Naive thymus-derived CD4-positive, alpha-beta T cell (primary cell): ENCODE measurements at regions not wholly inside any gene's neighbourhood (a gene's known extent, or its start where the extent isn't known, plus 50 kb on each side); places are given as distances from the start of the nearest gene placed in this dataset.

ENCODE experiments used
- ATAC-seq: fragments of 150-1000 bp; cut with Tn5 transposase; 2 replicates; pipeline ENCODE4 v1.10.0; 2021; ENCODE audit warnings: mild to moderate bottlenecking, moderate library complexity
- CTCF ChIA-PET: fragments of 350-600 bp; sonication (Branson Sonifier 250); formaldehyde crosslinking; loops from one replicate; lab custom pipeline; 2021; ENCODE audit warnings: antibody characterized with exemption; lab: Charles Lee
- POLR2A ChIA-PET: fragments of 350-600 bp; sonication (Branson Sonifier 250); formaldehyde crosslinking; loops from one replicate; lab custom pipeline; 2021; ENCODE audit warnings: antibody characterized with exemption, inconsistent platforms; lab: Charles Lee
- DNase-seq, 9 donors: peaks; one replicate each; pipeline versions ENCODE4 v3.0.0 to v3.0.0-alpha.2; 2020 to 2022; ENCODE audit warnings: mixed read lengths in 1 of 9
- H3K27ac ChIP-seq: one replicate; pipeline ENCODE4 v1.7.0; 2013; ENCODE audit warnings: mild to moderate bottlenecking, low read depth, low read length, moderate library complexity
- H3K27me3 ChIP-seq, 2 donors: one replicate each; pipeline ENCODE4 v1.7.0; 2013; ENCODE audit warnings: low read length in 2 of 2, mild to moderate bottlenecking in 2 of 2, moderate library complexity in 2 of 2; ENCODE audit not compliant: control insufficient read depth in 2 of 2, insufficient read depth in 2 of 2
- H3K36me3 ChIP-seq, 3 experiments: 1 replicate in 2 of 3; 2 replicates in 1 of 3; pipeline ENCODE4 v1.7.0; 2013; ENCODE audit warnings: low read length in 3 of 3, mild to moderate bottlenecking in 3 of 3, moderate library complexity in 1 of 3; ENCODE audit not compliant: insufficient read depth in 3 of 3, control insufficient read depth in 2 of 3
- H3K4me1 ChIP-seq, 2 donors: one replicate each; pipeline ENCODE4 v1.7.0; 2013; ENCODE audit warnings: low read length in 2 of 2, mild to moderate bottlenecking in 2 of 2, moderate library complexity in 1 of 2; ENCODE audit not compliant: control insufficient read depth in 2 of 2, insufficient read depth in 2 of 2
- H3K4me3 ChIP-seq: 2 replicates; pipeline ENCODE4 v1.7.0; 2013; ENCODE audit warnings: mild to moderate bottlenecking, low read length
- H3K9me3 ChIP-seq, 3 experiments: 1 replicate in 2 of 3; 2 replicates in 1 of 3; pipeline ENCODE4 v1.7.0; 2013; ENCODE audit warnings: low read length in 3 of 3; ENCODE audit not compliant: control insufficient read depth in 2 of 3
- H3K27ac Mint-ChIP-seq, 9 donors: one replicate each; pipeline ENCODE4 v1.8.0; 2020 to 2022; ENCODE audit warnings: mixed read lengths in 9 of 9, mild to moderate bottlenecking in 8 of 9, moderate library complexity in 5 of 9, inconsistent platforms in 2 of 9
- H3K27me3 Mint-ChIP-seq, 5 donors: one replicate each; pipeline ENCODE4 v1.8.0; 2021 to 2022; ENCODE audit warnings: mixed read lengths in 5 of 5, mild to moderate bottlenecking in 1 of 5
- H3K36me3 Mint-ChIP-seq, 5 donors: one replicate each; pipeline ENCODE4 v1.8.0; 2020 to 2022; ENCODE audit warnings: mixed read lengths in 5 of 5, mild to moderate bottlenecking in 3 of 5, inconsistent platforms in 1 of 5
- H3K4me1 Mint-ChIP-seq, 7 donors: one replicate each; pipeline ENCODE4 v1.8.0; 2020 to 2022; ENCODE audit warnings: mixed read lengths in 7 of 7, mild to moderate bottlenecking in 3 of 7, inconsistent platforms in 1 of 7
- H3K4me3 Mint-ChIP-seq, 10 donors: one replicate each; pipeline ENCODE4 v1.8.0; 2020 to 2022; ENCODE audit warnings: mild to moderate bottlenecking in 10 of 10, mixed read lengths in 10 of 10, moderate library complexity in 6 of 10, inconsistent platforms in 2 of 10
- H3K9me3 Mint-ChIP-seq, 11 donors: one replicate each; pipeline ENCODE4 v1.8.0; 2020 to 2022; ENCODE audit warnings: mixed read lengths in 11 of 11, mild to moderate bottlenecking in 4 of 11, inconsistent platforms in 1 of 11, moderate library complexity in 1 of 11
- intact Hi-C, 2 donors: fragments of 100-400 bp; cut with micrococcal nuclease; formaldehyde crosslinking; loops; one replicate each; pipeline ENCODE4 v1.15.1; 2023

- no peaks in the 10 kb centered on the region for H3K4me1 Mint-ChIP-seq
- H3K9me3 Mint-ChIP-seq, result peaks cover 0 to 3% (median 0%) of the 10 kb centered on the region in 11 donors
- DNase-seq (no peak), ATAC-seq (no peak)
- intact Hi-C loops, result no loop called here
- ChIA-PET POLR2A (no interaction called here), CTCF (no interaction called here)
- H3K27ac Mint-ChIP-seq, result no peak overlapping the region
- H3K27me3 ChIP-seq, result no peaks in the 10 kb centered on the region
- no peak overlapping the region for H3K27ac ChIP-seq
- no peaks in the 10 kb centered on the region for H3K36me3 Mint-ChIP-seq
- H3K4me1 ChIP-seq, result no peaks in the 10 kb centered on the region
- no peak overlapping the region for H3K4me3 ChIP-seq
- no peaks in the 10 kb centered on the region for H3K9me3 ChIP-seq
- no peak overlapping the region for H3K4me3 Mint-ChIP-seq
- H3K36me3 ChIP-seq, result no peaks in the 10 kb centered on the region
- H3K27me3 Mint-ChIP-seq, result peaks cover 0 to 26% (median 15%) of the 10 kb centered on the region in 5 donors
Observed at GRCh38 chr10:121690152-121690848, 92.1 kb upstream of the FGFR2 start.

GRCh38 chr10:121687095-121687813 lies 89.0 kb upstream of the FGFR2 start:
- no peaks in the 10 kb centered on the region for H3K4me1 ChIP-seq
- CTCF ChIA-PET, result no interaction called here
- Mint-ChIP-seq H3K27ac (no peak overlapping the region), H3K27me3 (peaks cover 0 to 31% (median 11%) of the 10 kb centered on the region in 5 donors), H3K36me3 (no peaks in the 10 kb centered on the region), H3K4me1 (no peaks in the 10 kb centered on the region), H3K9me3 (peaks cover 0 to 3% (median 0%) of the 10 kb centered on the region in 11 donors), H3K4me3 (no peak overlapping the region)
- POLR2A ChIA-PET, result no interaction called here
- no peaks in the 10 kb centered on the region for H3K27me3 ChIP-seq
- no peak overlapping the region for H3K4me3 ChIP-seq
- intact Hi-C loops, result no loop called here
- ATAC-seq, result no peak
- H3K9me3 ChIP-seq, result no peaks in the 10 kb centered on the region
- no peak overlapping the region for H3K27ac ChIP-seq
- DNase-seq, result no peak
- no peaks in the 10 kb centered on the region for H3K36me3 ChIP-seq

GRCh38 chr10:121684276-121684675 lies 86.0 kb upstream of the FGFR2 start:
- Histone ChIP-seq H3K27ac (no peak overlapping the region), H3K9me3 (no peaks in the 10 kb centered on the region), H3K36me3 (no peaks in the 10 kb centered on the region), H3K27me3 (no peaks in the 10 kb centered on the region), H3K4me1 (no peaks in the 10 kb centered on the region), H3K4me3 (no peak overlapping the region)
- peaks cover 0 to 8% (median 0%) of the 10 kb centered on the region in 11 donors for H3K9me3 Mint-ChIP-seq
- intact Hi-C loops, result no loop called here
- ChIA-PET CTCF (no interaction called here), POLR2A (no interaction called here)
- no peaks in the 10 kb centered on the region for H3K4me1 Mint-ChIP-seq
- H3K36me3 Mint-ChIP-seq, result no peaks in the 10 kb centered on the region
- peaks cover 0 to 46% (median 11%) of the 10 kb centered on the region in 5 donors for H3K27me3 Mint-ChIP-seq
- H3K4me3 Mint-ChIP-seq, result no peak overlapping the region
- ATAC-seq, result no peak
- no peak overlapping the region for H3K27ac Mint-ChIP-seq
- no peak for DNase-seq

GRCh38 chr10:121683816-121684215 lies 85.6 kb upstream of the FGFR2 start:
- H3K9me3 ChIP-seq, result no peaks in the 10 kb centered on the region
- no peak overlapping the region for H3K4me3 ChIP-seq
- ChIA-PET POLR2A (no interaction called here), CTCF (no interaction called here)
- no peaks in the 10 kb centered on the region for H3K4me1 ChIP-seq
- no peak overlapping the region for H3K27ac Mint-ChIP-seq
- H3K36me3 Mint-ChIP-seq, result no peaks in the 10 kb centered on the region
- H3K27me3 ChIP-seq, result no peaks in the 10 kb centered on the region
- peaks cover 0 to 11% (median 0%) of the 10 kb centered on the region in 11 donors for H3K9me3 Mint-ChIP-seq
- no peaks in the 10 kb centered on the region for H3K36me3 ChIP-seq
- no peaks in the 10 kb centered on the region for H3K4me1 Mint-ChIP-seq
- H3K4me3 Mint-ChIP-seq, result no peak overlapping the region
- no peak overlapping the region for H3K27ac ChIP-seq
- no peak for DNase-seq
- intact Hi-C loops, result no loop called here
- no peak for ATAC-seq
- H3K27me3 Mint-ChIP-seq, result peaks cover 0 to 49% (median 11%) of the 10 kb centered on the region in 5 donors

GRCh38 chr10:121683366-121683765 lies 85.1 kb upstream of the FGFR2 start:
- no peaks in the 10 kb centered on the region for H3K36me3 ChIP-seq
- ChIA-PET CTCF (no interaction called here), POLR2A (no interaction called here)
- H3K9me3 ChIP-seq, result peaks cover 0 to 4% (median 0%) of the 10 kb centered on the region in 3 experiments
- no peaks in the 10 kb centered on the region for H3K27me3 ChIP-seq
- DNase-seq (no peak), ATAC-seq (no peak)
- no peaks in the 10 kb centered on the region for H3K4me1 Mint-ChIP-seq
- H3K4me3 Mint-ChIP-seq, result no peak overlapping the region
- peaks cover 0 to 11% (median 0%) of the 10 kb centered on the region in 11 donors for H3K9me3 Mint-ChIP-seq
- peaks cover 0 to 45% (median 11%) of the 10 kb centered on the region in 5 donors for H3K27me3 Mint-ChIP-seq
- H3K27ac Mint-ChIP-seq, result no peak overlapping the region
- H3K36me3 Mint-ChIP-seq, result no peaks in the 10 kb centered on the region
- H3K27ac ChIP-seq, result no peak overlapping the region
- H3K4me3 ChIP-seq, result no peak overlapping the region
- H3K4me1 ChIP-seq, result no peaks in the 10 kb centered on the region
- intact Hi-C loops, result no loop called here

GRCh38 chr10:121681997-121682687 lies 83.9 kb upstream of the FGFR2 start:
- Histone ChIP-seq H3K27me3 (no peaks in the 10 kb centered on the region), H3K27ac (no peak overlapping the region), H3K9me3 (peaks cover 0 to 5% (median 0%) of the 10 kb centered on the region in 3 experiments), H3K36me3 (no peaks in the 10 kb centered on the region), H3K4me1 (no peaks in the 10 kb centered on the region), H3K4me3 (no peak overlapping the region)
- Mint-ChIP-seq H3K36me3 (no peaks in the 10 kb centered on the region), H3K4me3 (no peak overlapping the region), H3K9me3 (peaks cover 0 to 18% (median 4%) of the 10 kb centered on the region in 11 donors), H3K27me3 (peaks cover 0 to 41% (median 13%) of the 10 kb centered on the region in 5 donors), H3K27ac (no peak overlapping the region), H3K4me1 (no peaks in the 10 kb centered on the region)
- CTCF ChIA-PET, result no interaction called here
- intact Hi-C loops, result no loop called here
- ATAC-seq, result no peak
- POLR2A ChIA-PET, result no interaction called here
- no peak for DNase-seq
